Endothelial cell of umbilical vein (primary cell): ENCODE measurements at regions not wholly inside any gene's neighbourhood (a gene's known extent, or its start where the extent isn't known, plus 50 kb on each side); places are given as distances from the start of the nearest gene placed in this dataset.

Source experiments
- BruUV-seq: library from RNA; stranded (reverse); fragments of 400-500 nt; replicated peaks from 2 replicates; lab custom pipeline; 2021; lab: Mats Ljungman, UMichigan
- CTCF ChIA-PET: fragments of 300-600, 350-600 bp; sonication (Branson Sonifier 250); formaldehyde crosslinking; loops from one replicate; lab custom pipeline; 2021; ENCODE audit warnings: antibody characterized with exemption, inconsistent platforms; lab: Charles Lee
- POLR2A ChIA-PET: fragments of 300-600, 350-600 bp; sonication (Branson Sonifier 250); formaldehyde crosslinking; loops from one replicate; lab custom pipeline; 2021; ENCODE audit warnings: antibody characterized with exemption, inconsistent platforms; lab: Charles Lee
- DNase-seq: peaks from one replicate; pipeline ENCODE4 v3.0.0-alpha.2; 2011; ENCODE audit warnings: low read depth, low spot score
- FAIRE-seq: peaks from 2 replicates; lab custom pipeline; 2011; peaks lifted over from hg19 to GRCh38; lab: Jason Lieb, UNC
- H2AFZ ChIP-seq: 2 replicates; pipeline ENCODE4 v1.6.0; 2012; ENCODE audit warnings: low read depth, low read length, control low read depth, inconsistent platforms
- H3K27ac ChIP-seq: 2 replicates; pipeline ENCODE4 v1.5.1; 2011; ENCODE audit warnings: low read depth, mild to moderate bottlenecking, control low read depth, low read length, moderate library complexity; ENCODE audit not compliant: insufficient read depth
- H3K27me3 ChIP-seq, 2 experiments: 2 replicates each; pipeline versions ENCODE4 v1.6.0 to v1.6.1; 2011; ENCODE audit warnings: low read length in 2 of 2, mixed read lengths in 1 of 2; ENCODE audit not compliant: control insufficient read depth in 2 of 2, insufficient read depth in 2 of 2
- H3K36me3 ChIP-seq, 2 experiments: 2 replicates in 1 of 2; 3 replicates in 1 of 2; pipeline ENCODE4 v1.5.1; 2011; ENCODE audit warnings: low read length in 2 of 2, mild to moderate bottlenecking in 1 of 2, moderate library complexity in 1 of 2; ENCODE audit not compliant: control insufficient read depth in 2 of 2, insufficient read depth in 2 of 2; ENCODE audit errors: extremely low read depth in 1 of 2
- H3K4me1 ChIP-seq: 3 replicates; pipeline ENCODE4 v1.5.1; 2011; ENCODE audit warnings: mild to moderate bottlenecking, low read length; ENCODE audit not compliant: control insufficient read depth, insufficient read depth; ENCODE audit errors: extremely low read depth
- H3K4me2 ChIP-seq: 2 replicates; pipeline ENCODE4 v1.6.1; 2011; ENCODE audit warnings: low read length, control low read depth, mixed read lengths; ENCODE audit not compliant: insufficient read depth
- H3K4me3 ChIP-seq, 3 experiments: fragments of 200-600 bp in 1 of 3; sonication (generic), shearing (Covaris generic) in 1 of 3; replicated peaks in 1 of 3; 2 replicates each; pipeline ENCODE4 v1.5.1; 2011 to 2016; ENCODE audit warnings: control low read depth in 3 of 3, low read length in 3 of 3, mild to moderate bottlenecking in 2 of 3, inconsistent platforms in 1 of 3, low read depth in 1 of 3, moderate library complexity in 1 of 3; ENCODE audit not compliant: insufficient read depth in 1 of 3
- H3K79me2 ChIP-seq: 2 replicates; pipeline ENCODE4 v1.6.0; 2012; ENCODE audit warnings: low read length, inconsistent platforms; ENCODE audit not compliant: control insufficient read depth, insufficient read depth
- H3K9ac ChIP-seq: replicated peaks from 2 replicates; pipeline ENCODE3; 2011; ENCODE audit warnings: low read length, control low read depth; ENCODE audit not compliant: insufficient read depth; ENCODE audit errors: extremely low read depth
- H3K9me1 ChIP-seq: replicated peaks from 3 replicates; pipeline ENCODE4 v1.6.0; 2011; ENCODE audit warnings: mild to moderate bottlenecking, low read length; ENCODE audit not compliant: control insufficient read depth, insufficient read depth; ENCODE audit errors: extremely low read depth
- H3K9me3 ChIP-seq: replicated peaks from 2 replicates; pipeline ENCODE4 v1.5.1; 2012; ENCODE audit warnings: low read length, inconsistent platforms; ENCODE audit not compliant: control insufficient read depth, insufficient read depth
- H4K20me1 ChIP-seq: replicated peaks from 2 replicates; pipeline ENCODE3; 2011; ENCODE audit warnings: mild to moderate bottlenecking, low read length; ENCODE audit not compliant: control insufficient read depth, insufficient read depth; ENCODE audit errors: extremely low read depth
- CTCF ChIP-seq, 2 donors: IDR thresholded peaks; 1 replicate in 1 of 2; 2 replicates in 1 of 2; pipeline ENCODE4 v1.5.1; 2011; ENCODE audit warnings: low read length in 2 of 2, mild to moderate bottlenecking in 2 of 2, moderate library complexity in 2 of 2, control low read depth in 1 of 2, inconsistent platforms in 1 of 2, low read depth in 1 of 2; ENCODE audit not compliant: insufficient read depth in 1 of 2; ENCODE audit errors: extremely low read depth in 1 of 2
- EZH2 ChIP-seq: IDR thresholded peaks from 2 replicates; pipeline ENCODE4 v1.6.1; 2012; ENCODE audit warnings: borderline replicate concordance, low read depth, mild to moderate bottlenecking, moderate library complexity, low read length, inconsistent platforms; ENCODE audit not compliant: severe bottlenecking
- FOS ChIP-seq: IDR thresholded peaks from 2 replicates; pipeline ENCODE4 v1.6.1; 2011; ENCODE audit warnings: mild to moderate bottlenecking, low read length, moderate library complexity, borderline replicate concordance; ENCODE audit not compliant: insufficient read depth
- GATA2 ChIP-seq: IDR thresholded peaks from 2 replicates; pipeline ENCODE4 v1.7.0; 2011; ENCODE audit warnings: low read depth, mild to moderate bottlenecking, moderate library complexity, mixed read lengths, low read length; ENCODE audit not compliant: insufficient read length, insufficient read depth
- JUN ChIP-seq: IDR thresholded peaks from 2 replicates; pipeline ENCODE4 v1.6.1; 2011; ENCODE audit warnings: borderline replicate concordance, low read depth; ENCODE audit not compliant: insufficient read length, insufficient read depth
- MAX ChIP-seq: IDR thresholded peaks from 2 replicates; pipeline ENCODE4 v1.6.1; 2011; ENCODE audit not compliant: insufficient read depth, insufficient read length
- MYC ChIP-seq: IDR thresholded peaks from one replicate; pipeline ENCODE4 v1.6.1; 2011; ENCODE audit warnings: mild to moderate bottlenecking, low read depth, low read length
- POLR2A ChIP-seq: IDR thresholded peaks from 2 replicates; pipeline ENCODE4 v1.6.1; 2012; ENCODE audit warnings: low read depth, mild to moderate bottlenecking, control low read depth, low read length
- POLR2AphosphoS5 ChIP-seq: IDR thresholded peaks from 2 replicates; pipeline ENCODE4 v1.6.1; 2012; ENCODE audit warnings: low read depth, mild to moderate bottlenecking, control low read depth, low read length, moderate library complexity; ENCODE audit not compliant: insufficient read depth
- dilution Hi-C: fragments of 300-500 bp; cut with MboI; formaldehyde crosslinking; loops from one replicate; pipeline ENCODE4 v1.15.0; 2019; ENCODE audit warnings: low sequenced_read_pairs; ENCODE audit not compliant: extremely low pct_ligation_motif_present
- intact Hi-C: fragments of 100-400 bp; cut with micrococcal nuclease; formaldehyde crosslinking; loops from one replicate; pipeline ENCODE4 v1.10.0; 2022

- peaks cover 27% of the 10 kb centered on the region for H3K4me1 ChIP-seq
- no peak for TF ChIP-seq GATA2
- TF ChIP-seq FOS, result no peak
- no peak for TF ChIP-seq POLR2AphosphoS5
- no peak for TF ChIP-seq POLR2A
- no peak for TF ChIP-seq MAX
- no peak for TF ChIP-seq EZH2
- TF ChIP-seq JUN, result no peak
- no peak for TF ChIP-seq CTCF (IDR thresholded peaks at IDR 0.05; ENCODE audit: extremely low read depth in 1 of 2, insufficient read depth in 1 of 2, low read depth in 1 of 2, low read length in 2 of 2)
- no peak for TF ChIP-seq MYC
- no peaks in the 10 kb centered on the region for H3K27me3 ChIP-seq
- H3K4me3 ChIP-seq, result no peak overlapping the region
- H3K4me2 ChIP-seq, result no peak overlapping the region
- CTCF ChIA-PET, result interaction anchor here (3.8 kb wide), 1 partner anchor 11 kb away, joined by 12 read pairs; no protein-coding TSS in a partner anchor
- no peaks in the 10 kb centered on the region for H4K20me1 ChIP-seq
- BruUV-seq, result no TSS peak
- no peak overlapping the region for H3K9ac ChIP-seq
- dilution Hi-C loops (no loop called here), intact Hi-C loops (no loop called here)
- POLR2A ChIA-PET, result no interaction called here
- peaks cover 0 to 5% of the 10 kb centered on the region in 2 experiments for H3K36me3 ChIP-seq
- DNase-seq (no peak), FAIRE-seq (no peak)
- H3K79me2 ChIP-seq, result no peaks in the 10 kb centered on the region
- H3K27ac ChIP-seq, result no peak overlapping the region
- no peaks in the 10 kb centered on the region for H3K9me3 ChIP-seq
- no peaks in the 10 kb centered on the region for H3K9me1 ChIP-seq
- no peak overlapping the region for H2AFZ ChIP-seq
Observed at GRCh38 chr12:124442772-124443445, 124.5 kb downstream of the NCOR2 start.
